ENCODE measurements at regions not wholly inside any gene's neighbourhood (a gene's known extent, or its start where the extent isn't known, plus 50 kb on each side); places are given as distances from the start of the nearest gene placed in this dataset.
"Not testable (repeated sequence)": the region's sequence is repeated elsewhere in the genome, so short reads cannot be mapped to it uniquely, and the experiment has no call there.

- not testable (repeated sequence) for TF ChIP-seq POLR2A, CTCF (IDR thresholded peaks at IDR 0.05)
These were observed 67.1 kb upstream of the SAMD11 start for GRCh38 chr1:856541-857057.

Data from right lobe of liver (tissue), 4 donors.